ENCODE measurements at regions not wholly inside any gene's neighbourhood (a gene's known extent, or its start where the extent isn't known, plus 50 kb on each side); places are given as distances from the start of the nearest gene placed in this dataset.

GRCh38 chr7:81206667-81207360 is 288.0 kb upstream of the SEMA3C start:
- TF ChIP-seq BHLHE40 (IDR thresholded peaks at IDR 0.05; ENCODE audit: borderline replicate concordance), result no peak
- TF ChIP-seq SUZ12 (IDR thresholded peaks at IDR 0.05), result no peak
- no peak for TF ChIP-seq FOXM1 (IDR thresholded peaks at IDR 0.05; ENCODE audit: borderline replicate concordance)
- TF ChIP-seq TARDBP (IDR thresholded peaks at IDR 0.05), result no peak
- no peak for TF ChIP-seq ZNF384 (IDR thresholded peaks at IDR 0.05)
- no peak for TF ChIP-seq PKNOX1 (IDR thresholded peaks at IDR 0.05)
- no peak for TF ChIP-seq ELF4 (IDR thresholded peaks at IDR 0.05)
- TF ChIP-seq SP1 (IDR thresholded peaks at IDR 0.05), result no peak
- no peak for TF ChIP-seq L3MBTL2 (conservative IDR thresholded peaks at IDR 0.05)
- no peak for TF ChIP-seq HDGF (IDR thresholded peaks at IDR 0.05; ENCODE audit: borderline replicate concordance)

Data from HEK293T (cell line).